Islet precursor cell (in vitro differentiated cells): ENCODE measurements at regions not wholly inside any gene's neighbourhood (a gene's known extent, or its start where the extent isn't known, plus 50 kb on each side); places are given as distances from the start of the nearest gene placed in this dataset.

Experiments used
- DNase-seq: peaks from one replicate; pipeline ENCODE4 v3.0.0-alpha.2; 2018

GRCh38 chr4:165678236-165678935, 194.7 kb upstream of the TLL1 start:
- no peak for DNase-seq

- no peak for DNase-seq
Observed at GRCh38 chr4:165678936-165679325, 194.1 kb upstream of the TLL1 start.

GRCh38 chr4:165680821-165681220, 192.2 kb upstream of the TLL1 start:
- no peak for DNase-seq

GRCh38 chr4:165682611-165683010, 190.4 kb upstream of the TLL1 start:
- no peak for DNase-seq

GRCh38 chr4:165684177-165684805, 188.7 kb upstream of the TLL1 start:
- no peak for DNase-seq

GRCh38 chr4:165686756-165687155, 186.3 kb upstream of the TLL1 start:
- DNase-seq, result no peak

- no peak for DNase-seq
Observed at GRCh38 chr4:165689159-165689558, 183.9 kb upstream of the TLL1 start.

GRCh38 chr4:165692082-165692481, 181.0 kb upstream of the TLL1 start:
- no peak for DNase-seq

GRCh38 chr4:165698272-165698671, 174.8 kb upstream of the TLL1 start:
- no peak for DNase-seq

- DNase-seq, result no peak
Observed at GRCh38 chr4:165699055-165699454, 174.0 kb upstream of the TLL1 start.

GRCh38 chr4:165700855-165701254, 172.2 kb upstream of the TLL1 start:
- peak; percentile 57 for DNase-seq

GRCh38 chr4:165707128-165707527, 165.9 kb upstream of the TLL1 start:
- DNase-seq, result no peak

- DNase-seq, result no peak
Observed at GRCh38 chr4:165709516-165709915, 163.5 kb upstream of the TLL1 start.

- no peak for DNase-seq
Observed at GRCh38 chr4:165709973-165710526, 163.0 kb upstream of the TLL1 start.

GRCh38 chr4:165711436-165711835, 161.6 kb upstream of the TLL1 start:
- DNase-seq, result no peak

GRCh38 chr4:165711912-165712311, 161.1 kb upstream of the TLL1 start:
- no peak for DNase-seq

GRCh38 chr4:165714650-165715049, 158.4 kb upstream of the TLL1 start:
- no peak for DNase-seq

- no peak for DNase-seq
Observed at GRCh38 chr4:165715211-165715610, 157.8 kb upstream of the TLL1 start.

GRCh38 chr4:165715989-165716388, 157.0 kb upstream of the TLL1 start:
- DNase-seq, result no peak

GRCh38 chr4:165716472-165716871, 156.6 kb upstream of the TLL1 start:
- no peak for DNase-seq

- no peak for DNase-seq
Observed at GRCh38 chr4:165718660-165719059, 154.4 kb upstream of the TLL1 start.

GRCh38 chr4:165720411-165721082, 152.5 kb upstream of the TLL1 start:
- DNase-seq, result no peak

- DNase-seq, result no peak
Observed at GRCh38 chr4:165721815-165722214, 151.2 kb upstream of the TLL1 start.
